ENCODE measurements at regions not wholly inside any gene's neighbourhood (a gene's known extent, or its start where the extent isn't known, plus 50 kb on each side); places are given as distances from the start of the nearest gene placed in this dataset.

DNA sequence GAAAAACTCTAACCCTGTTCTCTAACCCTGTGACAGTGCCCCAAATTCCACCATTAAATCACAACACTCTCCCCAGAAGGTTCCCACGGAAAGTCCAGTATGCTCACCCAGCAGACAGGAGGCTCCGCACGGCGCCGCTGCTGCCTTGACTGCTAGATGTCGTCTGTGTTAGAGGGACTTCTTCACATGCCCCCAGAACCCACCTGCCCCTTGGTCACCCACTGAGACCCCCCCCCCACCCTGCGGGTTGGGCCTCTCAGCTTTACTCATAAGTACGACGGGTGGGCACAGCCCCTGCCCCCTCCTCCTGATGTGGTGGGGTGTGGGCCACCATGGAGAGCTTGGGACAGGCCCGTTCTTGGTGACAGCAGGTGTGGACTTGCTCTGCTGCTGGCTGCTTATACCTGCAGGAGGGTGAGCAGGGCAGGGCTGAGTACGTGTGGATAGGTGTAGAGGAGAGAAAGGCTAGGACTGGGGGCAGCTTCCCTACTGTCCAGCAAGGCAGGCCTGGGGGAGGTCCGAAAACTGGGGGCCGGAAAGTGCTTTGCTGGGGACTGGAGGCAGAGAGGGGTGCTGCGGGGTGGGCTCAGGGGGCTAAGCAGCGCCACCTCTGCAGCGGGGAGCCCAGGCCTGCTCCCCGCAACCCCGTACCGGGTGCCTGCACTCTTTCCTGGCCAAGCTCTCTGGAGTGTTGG, 57.5 kb upstream of the OLFM1 start:
- no peak for DNase-seq (ENCODE audit: low spot score)

- DNase-seq (ENCODE audit: low spot score) = no peak
Observed at GRCh38 chr9:135030566-135031226, 56.8 kb upstream of the OLFM1 start.

DNA sequence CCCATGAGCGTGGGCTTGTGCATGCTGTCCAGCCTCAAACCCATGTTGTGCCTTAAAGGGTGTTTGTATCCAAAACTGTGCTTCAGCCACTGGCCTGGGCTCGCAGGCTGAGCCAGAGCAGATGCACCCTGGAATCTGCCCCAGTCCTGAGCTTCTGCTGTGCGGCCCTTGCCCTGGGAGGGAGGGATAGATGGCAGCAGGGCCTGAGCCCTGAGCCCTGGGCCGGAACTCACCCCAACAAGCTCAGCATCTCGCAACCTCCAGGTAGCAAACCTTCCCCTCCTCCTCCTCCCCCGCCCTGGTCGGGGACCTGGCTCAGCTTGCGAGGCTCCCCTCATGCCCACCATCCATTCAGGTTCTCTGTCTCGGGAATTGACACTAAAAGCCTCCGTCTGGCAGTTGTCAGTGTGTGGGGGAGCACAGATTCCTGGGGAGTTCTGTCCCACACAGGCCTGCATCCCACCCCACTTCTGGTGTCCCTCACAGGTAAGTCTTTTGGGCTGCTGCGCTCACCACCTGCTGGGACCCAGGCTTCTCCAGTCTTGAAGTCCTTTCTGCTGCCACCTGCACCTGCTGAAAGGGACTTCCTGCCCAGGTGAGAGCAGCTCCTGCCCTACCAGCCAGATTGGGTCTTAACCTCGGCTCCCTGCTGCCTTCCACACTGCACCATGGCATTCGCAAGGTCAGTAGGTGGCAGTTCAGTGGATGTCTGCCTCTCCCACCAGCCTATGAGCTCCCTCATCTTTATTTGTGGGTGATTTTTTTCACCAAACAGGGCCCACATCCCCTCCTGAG, 55.2 kb upstream of the OLFM1 start:
- DNase-seq (ENCODE audit: low spot score) = no peak

DNA sequence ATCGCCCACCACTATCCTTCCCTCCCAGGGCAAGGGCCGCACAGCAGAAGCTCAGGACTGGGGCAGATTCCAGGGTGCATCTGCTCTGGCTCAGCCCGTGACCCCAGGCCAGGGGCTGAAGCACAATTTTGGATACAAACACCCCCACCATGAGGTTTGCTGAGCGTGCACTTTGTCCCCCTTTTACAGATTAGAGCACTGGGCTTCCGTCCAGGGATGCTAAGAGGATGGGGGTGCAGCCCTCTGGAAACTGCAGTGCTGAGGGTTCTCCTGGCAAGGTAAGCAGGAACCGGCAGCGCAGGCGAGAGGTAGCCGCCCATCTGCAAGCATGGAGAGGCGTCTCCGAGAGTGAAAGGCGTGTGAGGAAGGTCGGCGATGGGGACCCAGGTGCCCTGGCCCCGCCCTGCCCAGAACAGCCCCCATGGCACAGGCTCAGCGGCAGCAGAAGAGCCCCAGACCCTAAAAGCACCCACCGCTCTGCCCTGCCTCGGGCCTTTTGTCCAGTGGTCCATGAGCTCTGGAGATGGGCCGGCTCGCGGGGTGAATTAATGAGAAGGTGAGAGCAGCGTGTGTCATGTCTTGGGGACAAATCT, 54.5 kb upstream of the OLFM1 start:
- no peak for DNase-seq (ENCODE audit: low spot score)

- DNase-seq (ENCODE audit: low spot score) = no peak
Observed at GRCh38 chr9:135033487-135033886, 54.0 kb upstream of the OLFM1 start.

DNA sequence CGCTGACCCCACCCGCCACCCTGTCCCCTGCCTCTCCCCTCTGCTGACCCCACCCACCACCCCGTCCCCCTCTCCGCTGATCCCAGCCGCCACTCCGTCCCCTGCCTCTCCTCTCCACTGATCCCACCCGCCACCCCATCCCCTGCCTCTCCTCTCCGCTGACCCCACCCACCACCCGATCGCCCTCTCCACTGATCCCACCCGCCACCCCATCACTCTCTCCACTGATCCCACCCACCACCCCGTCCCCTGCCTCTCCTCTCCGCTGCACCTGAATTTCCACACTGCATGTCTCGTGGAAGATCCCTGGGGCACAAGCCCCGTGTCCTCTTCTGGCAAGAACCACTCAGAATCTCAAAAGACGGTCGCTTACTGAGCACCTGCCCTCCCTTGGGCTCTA, 53.4 kb upstream of the OLFM1 start:
- DNase-seq (ENCODE audit: low spot score) = no peak

DNA sequence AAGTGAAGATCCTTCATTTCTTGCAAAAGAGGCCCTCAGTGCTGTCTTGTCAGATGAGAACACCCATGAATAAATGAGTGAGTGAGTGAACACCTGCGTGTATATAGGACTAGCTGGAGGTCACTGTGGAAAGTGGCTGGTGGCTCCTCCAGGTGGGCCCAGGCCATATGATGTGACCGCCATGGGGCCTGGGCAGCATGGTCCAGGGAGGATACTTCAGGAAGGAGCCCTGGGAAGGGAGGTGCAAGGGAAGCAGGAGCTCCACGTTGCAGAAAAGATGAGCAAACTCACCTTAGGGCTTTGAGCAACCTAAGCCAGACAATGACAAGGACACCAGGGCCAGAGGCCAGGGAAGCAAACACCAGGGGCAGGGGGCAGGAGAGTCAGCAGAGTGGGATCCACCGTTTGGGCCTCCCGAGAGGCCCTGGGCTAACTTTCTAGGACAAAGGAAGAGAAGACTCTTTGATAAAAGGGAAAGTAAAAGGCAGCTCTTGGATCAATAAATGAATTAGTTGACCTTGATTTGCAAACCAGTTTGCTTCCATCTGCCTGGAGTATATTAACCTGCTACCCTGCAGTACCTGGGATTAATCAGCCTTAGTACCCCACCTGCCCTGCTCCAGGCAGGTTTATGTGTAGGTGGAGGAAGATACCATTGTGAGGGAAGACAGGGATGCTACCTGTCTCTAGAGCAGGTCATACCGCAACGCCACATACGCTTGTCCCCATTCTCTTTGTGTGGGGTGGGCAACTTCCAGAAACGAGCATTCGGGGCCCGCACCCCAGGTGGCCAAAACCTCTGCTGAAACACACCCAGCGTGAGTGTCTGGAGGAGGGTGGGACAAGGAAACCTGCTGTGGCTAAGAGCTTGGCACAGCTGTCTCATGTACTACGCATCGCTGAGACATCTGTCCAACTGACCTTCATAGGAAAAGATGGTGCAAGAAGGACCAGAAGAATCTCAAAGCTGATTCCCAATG, 51.4 kb upstream of the OLFM1 start:
- no peak for DNase-seq (ENCODE audit: low spot score)

GRCh38 chr9:135036861-135037465, 50.5 kb upstream of the OLFM1 start:
- DNase-seq (ENCODE audit: low spot score) = no peak

GRCh38 chr9:135037521-135038250, 49.8 kb upstream of the OLFM1 start:
- no peak for DNase-seq (ENCODE audit: low spot score)

Measured in umbilical cord (tissue), 1 donor.